ENCODE measurements at regions not wholly inside any gene's neighbourhood (a gene's known extent, or its start where the extent isn't known, plus 50 kb on each side); places are given as distances from the start of the nearest gene placed in this dataset.

GRCh38 chr13:34040863-34041262, 222.9 kb downstream of the RFC3 start:
- Histone ChIP-seq H3K4me3 (ENCODE audit: low read length, poor library complexity, severe bottlenecking) (no peak overlapping the region), H3K79me2 (ENCODE audit: insufficient read depth, low read length) (no peaks in the 10 kb centered on the region), H3K9ac (ENCODE audit: low read depth, low read length, poor library complexity, severe bottlenecking) (no peak overlapping the region), H3K4me1 (ENCODE audit: insufficient read depth, low read length, poor library complexity, severe bottlenecking) (no peaks in the 10 kb centered on the region), H3F3A (ENCODE audit: low read depth) (no peaks in the 10 kb centered on the region), H3K27me3 (ENCODE audit: insufficient read depth, low read length, poor library complexity, severe bottlenecking) (no peaks in the 10 kb centered on the region), H4K20me1 (ENCODE audit: insufficient read depth, low read length, poor library complexity, severe bottlenecking) (no peaks in the 10 kb centered on the region), H2AFZ (ENCODE audit: low read length) (no peak overlapping the region), H3K36me3 (ENCODE audit: insufficient read depth, low read length) (no peaks in the 10 kb centered on the region), H3K9me2 (replicated peaks; ENCODE audit: low read depth, low read length) (no peaks in the 10 kb centered on the region; the same call in 1 of the 2 replicates), H3K4me2 (ENCODE audit: low read depth, low read length, poor library complexity, severe bottlenecking) (no peak overlapping the region), H3K9me3 (ENCODE audit: insufficient read depth, low read depth, low read length) (no peaks in the 10 kb centered on the region)
- TF ChIP-seq CTCF (conservative IDR thresholded peaks at IDR 0.05; ENCODE audit: low read length) (no peak), EZH2phosphoT487 (IDR thresholded peaks at IDR 0.05; ENCODE audit: borderline replicate concordance) (no peak)

GRCh38 chr13:34044041-34044440, 226.1 kb downstream of the RFC3 start:
- Histone ChIP-seq H3K9ac (ENCODE audit: low read depth, low read length, poor library complexity, severe bottlenecking) (no peak overlapping the region), H3K9me2 (replicated peaks; ENCODE audit: low read depth, low read length) (no peaks in the 10 kb centered on the region; the same call in 1 of the 2 replicates), H3K4me3 (ENCODE audit: low read length, poor library complexity, severe bottlenecking) (no peak overlapping the region), H3K4me1 (ENCODE audit: insufficient read depth, low read length, poor library complexity, severe bottlenecking) (no peaks in the 10 kb centered on the region), H4K20me1 (ENCODE audit: insufficient read depth, low read length, poor library complexity, severe bottlenecking) (no peaks in the 10 kb centered on the region), H3K27me3 (ENCODE audit: insufficient read depth, low read length, poor library complexity, severe bottlenecking) (no peaks in the 10 kb centered on the region), H3K36me3 (ENCODE audit: insufficient read depth, low read length) (no peaks in the 10 kb centered on the region), H3K9me3 (ENCODE audit: insufficient read depth, low read depth, low read length) (no peaks in the 10 kb centered on the region), H3K4me2 (ENCODE audit: low read depth, low read length, poor library complexity, severe bottlenecking) (no peak overlapping the region), H3F3A (ENCODE audit: low read depth) (no peaks in the 10 kb centered on the region), H3K79me2 (ENCODE audit: insufficient read depth, low read length) (no peaks in the 10 kb centered on the region), H2AFZ (ENCODE audit: low read length) (no peak overlapping the region)
- TF ChIP-seq CTCF (conservative IDR thresholded peaks at IDR 0.05; ENCODE audit: low read length) (no peak), EZH2phosphoT487 (IDR thresholded peaks at IDR 0.05; ENCODE audit: borderline replicate concordance) (no peak)

GRCh38 chr13:34044660-34045080, 226.7 kb downstream of the RFC3 start:
- H3K4me3 ChIP-seq (ENCODE audit: low read length, poor library complexity, severe bottlenecking) = no peak overlapping the region
- H3K4me2 ChIP-seq (ENCODE audit: low read depth, low read length, poor library complexity, severe bottlenecking) = no peak overlapping the region
- no peaks in the 10 kb centered on the region for H4K20me1 ChIP-seq (ENCODE audit: insufficient read depth, low read length, poor library complexity, severe bottlenecking)
- TF ChIP-seq CTCF (conservative IDR thresholded peaks at IDR 0.05; ENCODE audit: low read length) = no peak
- no peak for TF ChIP-seq EZH2phosphoT487 (IDR thresholded peaks at IDR 0.05; ENCODE audit: borderline replicate concordance)
- H3K36me3 ChIP-seq (ENCODE audit: insufficient read depth, low read length) = no peaks in the 10 kb centered on the region
- no peaks in the 10 kb centered on the region; the same call in 1 of the 2 replicates for H3K9me2 ChIP-seq (replicated peaks; ENCODE audit: low read depth, low read length)
- H3K9me3 ChIP-seq (ENCODE audit: insufficient read depth, low read depth, low read length) = no peaks in the 10 kb centered on the region
- no peaks in the 10 kb centered on the region for H3K4me1 ChIP-seq (ENCODE audit: insufficient read depth, low read length, poor library complexity, severe bottlenecking)
- H3K9ac ChIP-seq (ENCODE audit: low read depth, low read length, poor library complexity, severe bottlenecking) = no peak overlapping the region
- H3K27me3 ChIP-seq (ENCODE audit: insufficient read depth, low read length, poor library complexity, severe bottlenecking) = no peaks in the 10 kb centered on the region
- H2AFZ ChIP-seq (ENCODE audit: low read length) = no peak overlapping the region
- no peaks in the 10 kb centered on the region for H3F3A ChIP-seq (ENCODE audit: low read depth)
- H3K79me2 ChIP-seq (ENCODE audit: insufficient read depth, low read length) = no peaks in the 10 kb centered on the region
